Stimulated activated naive CD8-positive, alpha-beta T cell treated with anti-CD3 and anti-CD28 coated beads, Interleukin-15, amount 100 ng/mL, for 72 hours (primary cell): ENCODE measurements at regions not wholly inside any gene's neighbourhood (a gene's known extent, or its start where the extent isn't known, plus 50 kb on each side); places are given as distances from the start of the nearest gene placed in this dataset.

Experiments used
- ATAC-seq: fragments of 150-1000 bp; cut with Tn5 transposase; 2 replicates; pipeline ENCODE4 v1.10.0; 2021; ENCODE audit warnings: mild to moderate bottlenecking, moderate library complexity
- DNase-seq, 2 donors: peaks; one replicate each; pipeline ENCODE4 v3.0.0; 2021 to 2022
- H3K27ac Mint-ChIP-seq, 2 donors: one replicate each; pipeline ENCODE4 v1.8.0; 2022; ENCODE audit warnings: mild to moderate bottlenecking in 2 of 2, mixed read lengths in 2 of 2, moderate library complexity in 2 of 2
- H3K27me3 Mint-ChIP-seq: one replicate; pipeline ENCODE4 v1.8.0; 2022; ENCODE audit warnings: mixed read lengths
- H3K4me1 Mint-ChIP-seq: one replicate; pipeline ENCODE4 v1.8.0; 2022; ENCODE audit warnings: mild to moderate bottlenecking, mixed read lengths
- H3K4me3 Mint-ChIP-seq, 2 donors: one replicate each; pipeline ENCODE4 v1.8.0; 2022; ENCODE audit warnings: mild to moderate bottlenecking in 2 of 2, mixed read lengths in 2 of 2, moderate library complexity in 1 of 2
- H3K9me3 Mint-ChIP-seq, 2 donors: one replicate each; pipeline ENCODE4 v1.8.0; 2022; ENCODE audit warnings: mixed read lengths in 2 of 2

- ATAC-seq: no peak
- Mint-ChIP-seq H3K4me1 (no peaks in the 10 kb centered on the region), H3K4me3 (no peak overlapping the region), H3K9me3 (peaks cover 13 to 20% of the 10 kb centered on the region in 2 donors), H3K27ac (no peak overlapping the region), H3K27me3 (no peaks in the 10 kb centered on the region)
- no peak for DNase-seq
Observed at GRCh38 chr4:154064244-154064643, 275.4 kb upstream of the SFRP2 start.

DNA sequence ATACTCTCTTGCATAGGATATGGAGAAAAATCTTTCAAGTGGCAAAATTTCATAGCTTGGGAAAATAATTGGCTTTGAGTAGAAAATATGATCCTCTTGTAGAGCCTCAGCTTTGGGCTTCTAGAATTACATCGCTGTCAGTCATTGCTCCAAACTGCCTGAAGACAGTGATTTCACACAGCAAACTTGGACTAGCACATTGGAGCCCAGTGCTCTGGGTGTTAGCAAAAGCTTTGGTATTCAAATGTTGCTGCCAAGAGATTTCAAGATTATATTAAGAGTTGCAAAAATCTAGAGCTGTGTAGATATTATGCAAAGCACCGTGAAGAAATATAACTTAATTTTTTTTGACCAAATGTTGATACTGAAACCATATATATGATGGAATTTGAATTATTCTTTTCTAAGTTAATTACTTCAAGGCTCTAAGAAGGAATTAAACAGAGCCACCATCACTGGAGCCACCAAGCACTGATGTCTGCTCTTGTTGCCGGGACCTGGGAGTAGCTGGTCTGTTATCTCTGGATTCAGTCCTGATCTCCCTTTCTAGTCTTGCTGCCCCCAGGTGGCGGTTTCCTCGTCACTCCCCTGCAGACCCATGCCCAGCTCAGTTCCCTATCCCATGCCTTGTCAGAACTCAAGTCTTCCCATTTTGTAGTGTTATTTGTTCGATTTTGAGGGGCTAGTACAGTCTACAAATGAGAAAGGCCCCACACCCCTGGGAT lies 260.7 kb upstream of the SFRP2 start:
- ATAC-seq (no peak), DNase-seq (no peak)
- H3K4me3 Mint-ChIP-seq: no peak overlapping the region
- H3K27ac Mint-ChIP-seq: no peak overlapping the region
- peaks cover 13 to 20% of the 10 kb centered on the region in 2 donors for H3K9me3 Mint-ChIP-seq
- peaks cover 26% of the 10 kb centered on the region for H3K27me3 Mint-ChIP-seq
- H3K4me1 Mint-ChIP-seq: no peaks in the 10 kb centered on the region

GRCh38 chr4:154047733-154048132 lies 258.9 kb upstream of the SFRP2 start:
- peaks cover 3 to 10% of the 10 kb centered on the region in 2 donors for H3K9me3 Mint-ChIP-seq
- peaks cover 36% of the 10 kb centered on the region for H3K27me3 Mint-ChIP-seq
- H3K4me3 Mint-ChIP-seq: no peak overlapping the region
- DNase-seq (no peak), ATAC-seq (no peak)
- H3K27ac Mint-ChIP-seq: no peak overlapping the region
- H3K4me1 Mint-ChIP-seq: no peaks in the 10 kb centered on the region

- Mint-ChIP-seq H3K27ac (no peak overlapping the region), H3K27me3 (peaks cover 46% of the 10 kb centered on the region), H3K4me1 (no peaks in the 10 kb centered on the region), H3K4me3 (no peak overlapping the region), H3K9me3 (no peaks in the 10 kb centered on the region)
- DNase-seq: no peak
- no peak for ATAC-seq
Observed at GRCh38 chr4:154044742-154045485, 256.0 kb upstream of the SFRP2 start.

GRCh38 chr4:154044108-154044531 lies 255.2 kb upstream of the SFRP2 start:
- H3K4me3 Mint-ChIP-seq: no peak overlapping the region
- ATAC-seq (no peak), DNase-seq (no peak)
- peaks cover 46% of the 10 kb centered on the region for H3K27me3 Mint-ChIP-seq
- no peaks in the 10 kb centered on the region for H3K4me1 Mint-ChIP-seq
- no peaks in the 10 kb centered on the region for H3K9me3 Mint-ChIP-seq
- H3K27ac Mint-ChIP-seq: no peak overlapping the region

GRCh38 chr4:154041640-154042039 lies 252.8 kb upstream of the SFRP2 start:
- H3K4me3 Mint-ChIP-seq: no peak overlapping the region
- no peak for ATAC-seq
- H3K27me3 Mint-ChIP-seq: peaks cover 62% of the 10 kb centered on the region

GRCh38 chr4:154039435-154040343 lies 250.8 kb upstream of the SFRP2 start:
- Mint-ChIP-seq H3K4me1 (no peaks in the 10 kb centered on the region), H3K4me3 (no peak overlapping the region), H3K27me3 (peaks cover 52% of the 10 kb centered on the region), H3K27ac (no peak overlapping the region), H3K9me3 (no peaks in the 10 kb centered on the region)
- DNase-seq: no peak
- ATAC-seq: no peak

More at GRCh38 chr4:154041640-154042039, 252.8 kb upstream of the SFRP2 start:
- Mint-ChIP-seq H3K4me1 (no peaks in the 10 kb centered on the region), H3K9me3 (no peaks in the 10 kb centered on the region), H3K27ac (no peak overlapping the region)
- DNase-seq: no peak

- H3K4me1 Mint-ChIP-seq: no peaks in the 10 kb centered on the region
- H3K27me3 Mint-ChIP-seq: peaks cover 38% of the 10 kb centered on the region
- H3K9me3 Mint-ChIP-seq: no peaks in the 10 kb centered on the region
- H3K4me3 Mint-ChIP-seq: no peak overlapping the region
- no peak overlapping the region for H3K27ac Mint-ChIP-seq
- DNase-seq (no peak), ATAC-seq (no peak)
Observed at GRCh38 chr4:154036856-154037255, 248.0 kb upstream of the SFRP2 start.

- H3K27ac Mint-ChIP-seq: no peak overlapping the region
- H3K4me3 Mint-ChIP-seq: no peak overlapping the region
- no peaks in the 10 kb centered on the region for H3K4me1 Mint-ChIP-seq
- no peaks in the 10 kb centered on the region for H3K9me3 Mint-ChIP-seq
- ATAC-seq: no peak
- peaks cover 30% of the 10 kb centered on the region for H3K27me3 Mint-ChIP-seq
- no peak for DNase-seq
Observed at GRCh38 chr4:154035341-154035740, 246.5 kb upstream of the SFRP2 start.

- H3K27me3 Mint-ChIP-seq: peaks cover 29% of the 10 kb centered on the region
- no peak for DNase-seq
- no peak for ATAC-seq
- no peaks in the 10 kb centered on the region for H3K9me3 Mint-ChIP-seq
- no peaks in the 10 kb centered on the region for H3K4me1 Mint-ChIP-seq
- no peak overlapping the region for H3K27ac Mint-ChIP-seq
- no peak overlapping the region for H3K4me3 Mint-ChIP-seq
Observed at GRCh38 chr4:154033921-154034320, 245.0 kb upstream of the SFRP2 start.

DNA sequence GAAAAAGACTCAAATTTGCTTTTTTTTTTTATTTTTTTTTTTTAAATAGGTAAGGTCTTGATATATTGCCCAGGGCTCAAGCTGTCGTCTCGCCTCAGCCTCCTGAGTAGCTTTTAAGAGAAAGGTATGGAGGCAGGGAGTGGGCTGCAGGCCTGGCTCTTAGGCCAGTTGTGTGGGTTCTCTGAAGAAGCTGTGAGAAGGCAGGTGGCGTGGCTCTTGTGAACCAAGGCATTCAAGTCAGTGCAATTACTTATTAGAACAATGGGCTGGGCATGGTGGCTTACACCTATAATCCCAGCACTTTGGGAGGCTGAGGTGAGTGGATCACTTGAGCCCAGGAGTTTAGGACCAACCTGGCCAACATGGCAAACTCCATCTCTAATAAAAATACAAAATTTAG lies 244.0 kb upstream of the SFRP2 start:
- H3K4me3 Mint-ChIP-seq: no peak overlapping the region
- H3K9me3 Mint-ChIP-seq: no peaks in the 10 kb centered on the region
- H3K27me3 Mint-ChIP-seq: peaks cover 19% of the 10 kb centered on the region
- ATAC-seq (no peak), DNase-seq (no peak)
- no peaks in the 10 kb centered on the region for H3K4me1 Mint-ChIP-seq
- no peak overlapping the region for H3K27ac Mint-ChIP-seq

GRCh38 chr4:154030746-154031145 lies 241.9 kb upstream of the SFRP2 start:
- ATAC-seq: no peak
- no peaks in the 10 kb centered on the region for H3K4me1 Mint-ChIP-seq
- no peaks in the 10 kb centered on the region for H3K9me3 Mint-ChIP-seq

DNA sequence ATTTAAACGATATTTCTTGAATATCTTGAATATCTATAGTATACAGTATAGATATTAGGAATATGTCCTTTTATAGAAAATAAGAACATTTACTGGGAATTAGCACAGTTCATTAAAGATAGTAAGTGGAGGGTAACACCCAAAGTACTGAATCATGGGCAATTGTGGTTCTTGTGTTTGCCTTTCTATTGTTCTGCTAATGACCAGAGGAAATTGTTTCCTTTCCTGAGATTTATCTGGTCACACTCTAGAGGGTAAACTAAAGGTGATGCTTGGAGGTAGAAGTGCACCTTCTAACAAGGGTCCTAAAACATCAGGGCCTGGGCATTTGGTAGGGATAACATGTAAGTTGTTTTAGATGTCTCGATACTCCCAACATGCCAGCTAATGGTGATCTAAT lies 241.3 kb upstream of the SFRP2 start:
- H3K4me3 Mint-ChIP-seq: no peak overlapping the region
- H3K27me3 Mint-ChIP-seq: peaks cover 23% of the 10 kb centered on the region
- no peaks in the 10 kb centered on the region for H3K9me3 Mint-ChIP-seq
- DNase-seq: no peak
- no peak for ATAC-seq
- H3K27ac Mint-ChIP-seq: no peak overlapping the region
- H3K4me1 Mint-ChIP-seq: no peaks in the 10 kb centered on the region

More at GRCh38 chr4:154030746-154031145, 241.9 kb upstream of the SFRP2 start:
- Mint-ChIP-seq H3K4me3 (no peak overlapping the region), H3K27me3 (peaks cover 20% of the 10 kb centered on the region), H3K27ac (no peak overlapping the region)
- DNase-seq: no peak

GRCh38 chr4:154029171-154029570 lies 240.3 kb upstream of the SFRP2 start:
- Mint-ChIP-seq H3K9me3 (no peaks in the 10 kb centered on the region), H3K4me3 (no peak overlapping the region), H3K27ac (no peak overlapping the region), H3K27me3 (peaks cover 32% of the 10 kb centered on the region), H3K4me1 (no peaks in the 10 kb centered on the region)
- ATAC-seq (no peak), DNase-seq (no peak)

GRCh38 chr4:154025110-154025509 lies 236.2 kb upstream of the SFRP2 start:
- no peak for ATAC-seq
- H3K9me3 Mint-ChIP-seq: no peaks in the 10 kb centered on the region
- H3K4me3 Mint-ChIP-seq: no peak overlapping the region
- H3K4me1 Mint-ChIP-seq: no peaks in the 10 kb centered on the region
- H3K27me3 Mint-ChIP-seq: peaks cover 41% of the 10 kb centered on the region
- DNase-seq: no peak
- H3K27ac Mint-ChIP-seq: no peak overlapping the region
